Lower leg skin (tissue), 3 donors: ENCODE measurements at regions not wholly inside any gene's neighbourhood (a gene's known extent, or its start where the extent isn't known, plus 50 kb on each side); places are given as distances from the start of the nearest gene placed in this dataset.

Source experiments
- CTCF ChIP-seq, 3 donors: fragments of 450-650 bp; IDR thresholded peaks; one replicate each; pipeline ENCODE4 v1.5.1; 2016; ENCODE audit warnings: antibody characterized with exemption in 3 of 3, mild to moderate bottlenecking in 3 of 3, moderate library complexity in 2 of 3
- POLR2A ChIP-seq, 2 donors: fragments of 450-650 bp; IDR thresholded peaks; one replicate each; pipeline ENCODE4 v1.6.1; 2016 to 2017; ENCODE audit warnings: antibody characterized with exemption in 2 of 2, mild to moderate bottlenecking in 1 of 2, moderate library complexity in 1 of 2

- TF ChIP-seq POLR2A (IDR thresholded peaks at IDR 0.05): no peak
- TF ChIP-seq CTCF (IDR thresholded peaks at IDR 0.05): no peak
Observed at GRCh38 chr12:126608607-126609175, 1543.5 kb downstream of the AACS start.
